ENCODE measurements at regions not wholly inside any gene's neighbourhood (a gene's known extent, or its start where the extent isn't known, plus 50 kb on each side); places are given as distances from the start of the nearest gene placed in this dataset.

DNA sequence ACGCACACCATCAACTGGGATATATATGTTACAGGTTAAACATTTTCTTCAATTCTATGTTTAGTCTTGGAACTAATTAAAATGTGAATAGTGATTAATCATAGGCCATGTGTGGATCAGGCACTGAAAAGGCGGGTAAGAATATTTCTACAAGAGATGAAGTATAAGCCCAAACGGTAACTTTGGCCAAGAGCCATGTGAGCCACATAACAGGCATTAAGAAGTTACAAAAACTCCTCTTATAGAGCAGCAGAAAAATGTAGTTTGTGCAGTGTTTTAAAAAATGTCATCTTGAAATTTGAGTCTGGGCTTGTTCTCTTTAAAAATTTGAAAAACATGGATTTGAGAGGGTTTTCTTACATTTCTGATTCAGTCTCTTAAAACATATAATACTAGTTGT is 521.8 kb upstream of the DIPK2B start:
- DNase-seq = no peak

DNA sequence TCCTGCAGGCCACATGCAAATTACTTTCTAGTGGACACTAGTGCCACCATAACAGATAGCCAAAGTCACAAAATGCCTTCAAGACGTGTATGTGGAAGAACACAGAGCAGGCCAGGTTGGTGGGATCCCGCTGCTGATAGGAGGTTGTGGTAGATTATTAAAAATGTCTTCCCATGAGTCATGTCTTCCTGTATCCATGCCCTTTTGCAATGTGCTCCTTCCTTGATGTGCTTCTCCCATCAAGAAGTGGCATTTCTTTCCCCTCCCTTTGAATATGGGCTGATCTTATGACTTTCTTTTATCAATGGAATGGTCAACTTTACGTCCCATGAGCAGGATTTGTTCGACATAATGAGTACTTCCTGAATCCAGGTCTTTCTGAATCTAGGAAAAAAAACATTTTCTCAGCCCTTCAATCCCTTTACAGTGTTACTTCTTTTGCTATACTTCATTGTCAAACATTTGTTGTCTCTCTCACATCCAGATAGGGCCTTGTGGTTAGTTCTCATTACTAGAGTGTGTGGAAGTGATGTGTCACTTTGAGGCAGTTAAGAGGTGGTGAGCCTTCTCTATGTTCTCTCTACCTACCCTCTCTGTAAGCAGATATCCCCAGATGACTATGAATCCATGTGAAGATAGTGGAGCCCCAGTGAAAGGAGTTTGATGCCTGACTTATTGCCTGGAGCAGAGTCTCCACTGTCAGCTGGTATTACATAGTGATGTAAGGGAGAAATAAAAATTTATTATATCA is 519.2 kb upstream of the DIPK2B start:
- no peak for DNase-seq

DNA sequence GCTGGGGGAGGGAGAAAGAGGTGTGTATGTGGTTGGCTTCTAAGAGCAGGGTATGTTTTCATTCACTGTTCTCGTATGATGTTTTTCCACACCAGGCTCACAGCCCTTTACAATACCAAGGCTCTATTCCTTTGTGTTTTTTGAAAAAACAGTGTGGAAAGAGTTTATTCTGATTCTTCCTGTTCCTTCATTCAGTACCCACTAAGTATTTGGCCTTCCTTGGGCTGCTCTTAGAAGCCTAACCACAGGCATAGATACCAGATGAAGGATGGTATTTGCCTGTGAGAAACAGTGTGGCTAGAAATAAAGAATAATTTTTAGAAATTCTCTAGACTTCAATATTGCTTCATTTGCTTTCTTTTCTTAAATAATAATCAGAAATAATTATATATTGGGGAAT is 518.0 kb upstream of the DIPK2B start:
- no peak for DNase-seq

DNA sequence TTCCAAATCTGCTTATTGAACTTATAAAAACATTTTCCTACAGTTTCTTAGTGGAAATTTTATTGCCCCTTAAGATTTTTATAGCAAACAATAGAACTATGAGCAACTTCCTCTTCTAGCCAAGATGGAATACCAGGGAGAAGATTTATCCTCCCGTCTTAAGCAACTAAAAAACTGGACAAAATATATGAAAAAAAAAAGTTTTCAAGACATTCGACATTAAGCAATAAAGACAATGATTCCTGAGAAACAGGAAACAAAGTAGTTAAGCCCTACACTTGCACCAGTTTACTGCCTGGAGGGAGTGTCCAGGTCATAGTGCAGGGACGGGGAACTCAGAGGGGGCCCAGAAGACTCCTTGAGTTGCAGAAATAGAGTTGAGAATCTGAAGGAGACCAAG is 516.1 kb upstream of the DIPK2B start:
- DNase-seq = no peak

DNA sequence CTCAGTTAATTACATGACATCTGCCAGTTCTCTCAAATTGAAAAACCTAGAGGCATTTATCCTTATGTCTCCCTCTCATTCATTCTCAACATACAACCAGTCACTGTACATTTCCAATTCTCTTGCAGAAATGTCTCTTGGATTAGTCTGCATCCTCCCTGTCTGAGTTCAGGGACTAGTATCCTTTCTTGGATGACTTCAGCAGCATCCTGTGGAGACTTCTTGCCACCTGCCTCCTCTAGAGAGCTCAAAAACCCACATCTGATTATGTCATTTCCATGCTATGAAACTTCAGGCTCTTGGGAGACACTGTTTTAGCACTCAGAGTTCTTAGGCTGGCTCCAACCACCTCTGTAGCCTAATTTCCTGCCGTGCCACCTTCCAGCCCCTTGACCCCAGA is 515.1 kb upstream of the DIPK2B start:
- no peak for DNase-seq

DNA sequence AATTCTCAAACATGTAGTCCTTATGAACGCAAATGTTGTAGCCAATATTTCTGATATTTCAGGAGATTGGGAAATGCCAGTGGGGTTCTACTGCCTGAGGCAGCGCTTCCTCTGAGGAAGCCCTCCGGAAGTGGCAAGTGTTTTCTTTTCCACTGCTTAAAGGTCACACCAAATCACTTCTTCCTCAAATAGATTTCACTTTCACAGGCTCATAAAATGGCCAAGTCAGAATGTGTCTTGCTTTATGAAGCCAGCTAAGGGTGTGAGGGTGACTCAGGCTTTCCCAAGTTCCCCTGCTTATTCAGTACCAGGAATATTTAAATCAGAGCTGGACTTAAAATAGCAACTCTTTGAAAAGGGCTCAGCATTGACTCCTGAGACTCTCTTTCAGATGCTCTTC is 514.2 kb upstream of the DIPK2B start:
- DNase-seq = peak; percentile 9 to 34

DNA sequence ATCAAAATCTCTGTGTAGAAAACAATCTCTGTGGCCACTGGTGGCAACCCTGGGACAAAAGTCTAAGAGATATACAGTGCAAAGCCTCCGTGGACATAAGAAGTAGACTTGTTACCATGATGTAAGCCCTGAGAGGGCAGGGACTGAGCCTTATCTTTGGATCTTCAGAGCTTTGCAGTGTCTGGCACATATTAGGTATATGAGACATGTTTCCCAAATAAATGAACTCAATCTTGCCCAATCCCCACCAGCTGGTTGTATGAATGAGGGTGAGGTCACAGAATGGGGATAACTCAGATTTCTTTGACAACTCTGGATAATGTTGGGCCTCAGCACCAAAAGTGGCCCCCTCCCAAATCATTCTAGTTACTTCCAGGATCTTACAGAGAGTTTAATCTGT is 511.4 kb upstream of the DIPK2B start:
- DNase-seq = no peak

DNA sequence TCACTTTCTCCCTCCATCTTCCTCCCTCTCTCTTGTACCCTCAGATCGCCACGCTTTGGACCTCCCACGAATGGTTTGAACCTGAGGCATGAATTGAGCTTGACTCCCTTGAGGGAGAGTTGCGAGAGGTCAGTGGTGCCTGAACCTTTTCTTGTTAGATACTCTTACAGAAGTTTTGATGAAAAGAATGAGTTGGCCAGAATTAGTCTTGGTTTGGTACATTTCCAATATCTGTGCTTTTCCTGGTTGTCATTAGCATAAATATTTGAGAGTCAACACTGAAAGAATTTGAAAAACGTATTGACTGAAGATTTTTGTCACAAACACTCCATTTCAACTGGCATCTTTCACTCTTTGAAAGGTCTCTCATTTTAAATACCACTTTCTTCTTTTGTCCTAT is 510.6 kb upstream of the DIPK2B start:
- DNase-seq = no peak

DNA sequence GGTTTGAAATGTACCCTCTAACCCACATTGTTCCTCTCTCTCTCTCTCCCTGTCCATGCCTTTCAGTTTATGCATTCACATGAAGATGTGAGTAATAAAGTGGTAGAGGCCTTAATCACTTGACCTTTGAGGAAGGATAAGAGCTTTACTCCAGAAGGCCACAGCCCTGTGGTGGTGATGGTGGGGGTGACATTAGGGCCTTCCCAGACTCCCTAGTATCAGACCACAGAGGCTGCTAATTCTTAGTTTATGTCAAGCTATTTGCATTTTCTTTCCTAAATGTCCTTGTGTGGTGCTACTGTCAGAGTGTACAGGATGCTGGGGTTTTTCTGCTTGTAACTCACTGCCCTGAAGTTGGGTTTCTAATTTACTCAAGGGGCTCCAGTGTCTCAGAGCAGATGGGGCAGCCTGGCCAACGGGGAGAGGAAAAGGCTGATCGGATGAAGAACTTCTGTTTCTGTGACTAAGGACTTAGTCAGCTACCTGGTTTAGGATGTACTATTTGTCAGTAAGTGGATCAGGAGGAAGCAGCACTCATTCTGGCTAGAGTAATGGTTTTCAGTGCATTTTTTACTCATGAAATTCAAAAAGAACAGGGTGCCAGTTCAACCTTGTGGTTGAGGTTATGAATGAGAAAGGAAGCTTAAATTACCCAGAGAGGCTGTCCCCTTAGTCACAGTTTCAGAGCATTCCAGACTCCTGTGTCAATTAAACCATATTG is 509.6 kb upstream of the DIPK2B start:
- DNase-seq = peak; percentile 54 to 65

DNA sequence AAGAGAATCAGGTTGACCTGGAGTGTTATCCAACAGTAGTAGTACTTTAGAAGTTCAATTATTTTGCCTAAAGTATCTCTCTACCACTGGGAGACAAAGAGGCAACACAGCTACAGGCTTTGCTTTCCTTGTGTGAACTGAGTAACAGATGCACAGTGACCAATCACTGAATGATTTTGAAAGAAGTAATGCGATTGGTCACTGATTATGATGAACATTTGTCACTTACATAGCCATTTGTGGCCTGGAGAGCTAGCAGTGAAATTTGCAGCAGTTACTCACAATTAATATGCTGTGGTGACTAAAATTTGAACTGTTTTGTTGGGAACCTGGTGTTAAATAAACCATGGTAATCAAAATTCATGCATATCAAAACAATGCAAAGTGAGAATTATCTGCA is 508.7 kb upstream of the DIPK2B start:
- no peak for DNase-seq

DNA sequence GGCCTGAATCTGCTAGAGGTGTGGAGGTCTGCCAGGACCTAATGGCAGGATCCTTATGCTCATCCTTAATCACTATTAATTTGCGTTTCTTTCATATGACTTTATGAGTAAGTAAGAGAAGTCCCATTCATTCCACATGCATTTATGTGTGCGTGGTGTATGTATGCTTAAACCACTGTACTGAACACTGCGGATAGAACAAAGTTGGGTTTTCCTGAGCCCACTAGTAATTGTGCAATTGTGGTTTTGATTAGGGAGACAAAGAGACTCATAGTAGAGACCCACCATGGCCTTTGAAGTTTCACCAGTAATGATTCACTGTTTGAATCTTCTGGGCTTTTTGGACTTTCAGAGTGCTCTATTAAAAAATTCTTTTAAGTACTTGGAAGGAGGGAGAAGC is 498.5 kb upstream of the DIPK2B start:
- no peak for DNase-seq

DNA sequence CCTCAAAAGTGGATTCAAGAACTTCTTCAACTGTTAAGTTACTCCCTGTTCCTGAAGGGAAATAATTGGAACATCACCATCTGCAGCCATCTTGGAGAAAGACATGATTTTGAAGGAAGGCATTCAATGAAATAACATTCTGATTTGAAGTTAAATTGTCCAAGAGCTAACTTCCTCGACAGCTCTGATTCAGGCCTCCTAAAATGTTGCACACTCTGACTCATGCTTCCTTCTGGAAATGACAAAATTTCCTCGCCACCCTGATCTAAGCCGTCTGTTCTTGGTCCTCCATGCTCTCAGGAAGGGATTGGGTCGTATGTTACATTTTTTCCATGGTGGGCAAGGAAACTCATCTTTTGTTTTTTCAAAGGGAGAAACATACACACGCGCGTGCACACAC is 496.9 kb upstream of the DIPK2B start:
- no peak for DNase-seq

DNA sequence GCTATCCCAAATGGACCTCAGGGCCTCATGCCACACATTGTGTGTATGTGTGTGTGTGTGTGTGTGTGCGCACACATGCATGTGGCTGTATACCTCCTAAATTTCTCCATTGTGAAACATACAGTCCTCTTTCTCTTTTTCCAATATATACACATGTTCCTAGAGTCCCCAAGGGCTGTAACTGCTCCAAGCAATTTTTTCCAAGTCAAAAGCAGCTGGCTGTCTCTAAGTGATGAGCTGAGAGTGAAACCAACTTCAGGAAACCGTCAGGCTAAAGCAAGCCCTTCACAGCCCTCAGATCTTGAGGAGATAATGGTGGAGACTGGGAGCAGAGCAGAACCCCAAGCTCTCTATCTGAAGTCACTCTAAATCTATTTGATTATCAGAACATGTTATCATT is 496.1 kb upstream of the DIPK2B start:
- DNase-seq = no peak

DNA sequence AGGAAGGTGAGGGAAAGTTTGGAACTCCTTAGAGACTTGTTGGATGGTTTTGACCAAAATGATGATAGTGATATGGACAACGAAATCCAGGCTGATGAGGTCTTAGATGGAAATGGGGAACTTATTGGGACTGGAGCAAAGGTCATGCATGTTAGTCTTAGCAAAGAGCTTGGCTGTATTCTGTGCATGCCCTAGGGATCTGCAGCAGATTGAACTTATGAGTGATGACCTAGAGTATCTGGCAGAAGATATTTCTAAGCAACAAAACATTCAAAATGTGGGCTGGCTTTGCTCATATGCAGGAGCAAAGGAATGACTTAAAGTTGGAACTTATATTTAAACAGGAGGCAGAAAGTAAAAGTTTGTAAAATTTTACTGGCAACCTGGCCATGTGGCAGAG is 489.3 kb upstream of the DIPK2B start:
- DNase-seq = no peak

DNA sequence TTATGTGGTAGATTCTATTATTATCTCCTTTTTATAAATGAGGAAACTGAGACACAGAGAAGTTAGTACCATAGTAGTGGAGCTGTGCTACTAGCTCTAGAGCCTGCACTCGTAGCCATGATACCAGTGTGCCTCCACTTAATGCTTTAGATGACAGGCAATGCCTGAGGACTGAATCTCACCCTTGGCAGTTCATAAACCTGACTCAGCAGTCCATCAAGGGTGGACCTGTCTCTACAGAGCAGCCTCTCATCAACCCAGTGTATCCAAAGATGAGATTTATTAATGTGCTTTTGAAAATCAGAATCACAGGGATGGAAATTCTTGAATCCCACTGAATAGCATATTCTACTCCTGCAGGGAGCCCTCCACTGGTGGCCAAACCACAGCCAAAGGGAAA is 483.2 kb upstream of the DIPK2B start:
- DNase-seq = no peak

DNA sequence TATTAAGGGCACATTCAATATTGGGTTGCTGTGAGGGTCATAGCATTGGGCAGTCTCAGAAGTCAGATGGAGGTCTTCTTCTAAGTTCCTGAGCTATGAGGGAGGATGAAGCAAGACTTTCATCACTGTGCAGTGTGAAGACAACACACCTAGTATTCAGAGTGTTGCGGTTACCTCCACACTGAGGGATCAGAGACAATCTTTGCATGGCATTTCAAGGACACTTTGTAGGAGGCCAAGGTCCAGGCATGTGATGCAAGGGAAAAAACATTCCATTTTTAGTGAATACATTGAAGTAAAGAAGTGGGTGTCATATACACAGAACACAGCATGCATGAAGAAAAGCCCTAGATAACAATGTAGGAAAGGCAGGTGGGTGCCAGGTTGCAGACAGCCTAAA is 481.2 kb upstream of the DIPK2B start:
- DNase-seq = no peak

DNA sequence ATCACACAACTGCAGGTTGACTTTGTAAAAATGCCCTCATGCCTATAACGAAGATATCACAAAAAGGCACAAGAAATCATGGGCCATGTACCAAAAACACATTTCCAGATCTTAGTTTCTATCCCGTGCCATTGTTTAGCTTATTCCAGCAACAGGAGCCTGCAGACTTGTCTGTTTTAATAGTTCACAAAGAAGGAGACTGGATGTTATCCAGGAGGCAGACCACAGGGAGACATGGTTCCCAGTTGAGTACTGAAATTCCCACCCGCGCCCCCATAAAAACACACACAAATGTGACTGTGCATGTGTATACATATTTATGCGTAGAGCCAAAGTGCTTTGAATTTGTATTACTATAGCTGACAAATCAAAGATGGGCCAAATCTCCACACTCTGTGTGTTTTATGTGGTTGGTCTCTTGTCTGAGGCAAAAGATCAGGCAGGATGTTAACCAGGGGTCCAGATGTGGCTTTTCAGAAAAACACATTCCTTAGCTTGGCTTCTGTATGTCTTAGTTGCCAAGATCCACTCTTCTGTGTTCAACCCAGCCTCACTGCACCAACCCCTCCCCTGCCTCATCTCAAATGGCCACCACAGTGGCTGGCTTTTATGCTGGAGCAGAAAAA is 469.2 kb upstream of the DIPK2B start:
- no peak for DNase-seq

DNA sequence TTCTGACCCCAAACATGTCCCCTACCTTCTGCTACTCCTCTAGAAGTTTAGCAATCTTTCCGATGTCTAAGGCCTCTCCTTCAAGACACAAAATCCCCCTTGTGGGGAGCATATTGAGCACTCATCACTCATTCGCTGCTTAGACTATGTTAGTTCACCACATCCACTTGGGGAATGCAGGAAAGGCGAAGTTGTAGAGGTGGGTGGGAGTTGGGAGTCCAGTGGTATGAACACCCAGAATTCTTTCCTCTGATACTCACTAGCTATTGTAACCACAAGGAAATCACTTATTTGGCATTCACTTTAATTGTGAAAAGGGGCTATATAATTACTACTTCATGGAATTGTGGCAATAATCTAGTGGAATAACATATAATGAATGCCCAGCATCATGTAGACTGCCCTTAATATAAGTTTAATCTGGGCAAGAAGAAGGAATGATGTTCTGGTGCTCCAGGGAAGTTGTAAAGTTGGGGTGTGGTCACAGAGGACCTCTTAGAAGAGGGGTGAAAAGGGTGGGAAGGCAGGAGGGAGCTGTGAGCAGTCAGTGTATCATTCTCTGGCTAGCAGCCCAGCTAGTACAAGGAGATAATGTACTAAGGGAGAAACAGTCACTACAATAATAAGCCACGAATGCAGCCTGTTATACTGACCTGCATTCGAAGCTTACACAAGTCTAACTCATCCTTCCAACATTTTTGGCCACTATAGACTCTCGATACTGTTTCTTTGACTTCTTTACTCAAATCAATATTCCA is 468.2 kb upstream of the DIPK2B start:
- DNase-seq = no peak

DNA sequence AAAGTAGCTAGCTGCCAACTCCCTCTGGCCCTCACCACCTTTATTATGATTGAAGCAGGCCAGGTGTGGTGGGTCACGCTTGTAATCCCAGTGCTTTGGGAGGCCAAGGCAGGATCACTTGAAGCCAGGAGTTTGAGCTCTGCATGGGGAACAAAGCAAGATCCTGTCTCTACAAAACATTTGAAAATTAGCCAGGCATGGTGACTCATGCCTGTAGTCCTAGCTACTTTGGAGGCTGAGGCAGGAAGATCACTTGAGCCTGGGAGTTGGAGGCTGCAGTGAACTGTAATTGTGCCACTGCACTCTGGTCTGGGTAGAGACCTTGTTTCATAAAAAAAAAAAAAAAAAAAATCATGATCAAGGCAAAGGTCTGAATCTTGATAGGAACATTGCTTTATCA is 467.0 kb upstream of the DIPK2B start:
- no peak for DNase-seq

DNA sequence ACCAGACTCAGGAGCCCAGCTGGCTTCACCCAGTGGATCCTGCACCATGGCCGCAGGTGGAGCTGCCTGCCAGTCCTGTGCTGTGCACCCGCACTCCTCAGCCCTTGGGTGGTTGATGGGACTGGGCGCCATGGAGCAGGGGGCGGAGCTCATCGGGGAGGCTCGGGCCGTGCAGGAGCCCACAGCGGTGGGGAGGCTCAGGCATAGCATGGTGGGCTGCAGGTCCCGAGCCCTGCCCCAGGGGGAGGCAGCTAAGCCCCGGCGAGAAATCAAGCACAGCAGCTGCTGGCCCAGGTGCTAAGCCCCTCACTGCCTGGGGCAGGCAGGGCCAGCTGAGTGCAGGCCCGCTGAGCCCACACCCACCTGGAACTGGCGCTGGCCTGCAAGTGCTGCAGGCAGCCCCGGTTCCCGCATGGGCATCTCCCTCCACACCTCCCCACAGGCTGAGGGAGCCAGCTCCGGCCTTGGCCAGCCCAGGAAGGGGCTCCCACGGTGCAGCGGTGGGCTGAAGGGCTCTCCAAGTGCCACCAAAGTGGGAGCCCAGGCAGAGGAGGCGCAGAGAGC is 464.1 kb upstream of the DIPK2B start:
- DNase-seq = no peak

DNA sequence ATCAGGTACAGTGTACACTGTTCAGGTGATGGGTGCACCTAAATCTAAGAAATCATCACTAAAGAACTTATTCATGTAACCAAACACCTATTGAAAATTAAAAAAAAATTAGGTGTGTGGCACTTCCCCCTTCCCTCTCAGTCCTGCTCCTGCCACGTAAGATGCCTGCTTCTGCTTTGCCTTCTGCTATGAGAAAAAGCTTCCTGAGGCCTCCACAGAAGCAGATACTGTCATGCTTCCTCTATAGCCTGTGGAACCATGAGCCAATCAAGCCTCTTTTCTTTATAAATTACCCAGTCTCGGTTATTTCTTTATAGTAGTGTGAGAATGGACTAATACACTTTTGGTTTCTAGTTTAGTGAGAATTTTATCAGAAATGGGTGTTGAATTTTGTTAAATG is 459.8 kb upstream of the DIPK2B start:
- no peak for DNase-seq

DNA sequence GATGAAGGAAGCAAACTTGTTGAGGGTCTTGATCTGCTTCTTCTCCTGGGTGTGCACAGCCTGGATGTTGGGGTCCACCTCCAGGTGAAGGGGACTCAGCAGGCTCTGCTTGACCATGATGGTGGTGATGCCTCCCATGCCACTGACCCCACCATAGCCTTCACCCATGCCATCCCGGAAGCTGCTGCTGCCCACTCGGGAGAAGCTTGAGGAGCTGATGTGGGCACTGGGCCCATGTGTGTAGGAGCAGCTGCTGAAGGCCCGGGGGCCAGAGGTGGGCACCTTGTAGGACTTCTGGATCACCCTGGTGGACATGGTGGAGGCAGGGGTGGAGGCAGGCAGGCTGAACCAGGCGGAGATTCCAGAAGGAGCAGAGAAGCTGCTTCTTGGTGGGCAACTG is 432.7 kb upstream of the DIPK2B start:
- DNase-seq = no peak

DNA sequence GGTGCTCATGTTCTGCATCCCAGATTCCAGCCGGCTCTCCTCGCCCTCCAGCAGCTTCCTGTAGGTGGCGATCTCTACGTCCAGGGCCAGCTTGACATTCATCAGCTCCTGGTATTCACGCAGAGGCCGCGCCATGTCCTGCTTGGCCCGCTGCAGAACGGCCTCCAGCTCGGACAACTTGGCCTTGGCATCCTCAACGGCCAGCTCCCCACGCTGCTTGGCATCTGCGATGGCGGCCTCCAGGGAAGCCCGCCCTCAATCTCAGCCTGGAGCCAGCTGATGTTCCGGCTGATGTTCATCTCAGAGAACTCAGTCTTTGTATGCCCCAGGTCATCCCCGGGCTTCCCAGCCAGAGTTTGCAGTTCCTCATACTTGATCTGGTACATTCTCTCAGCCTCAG is 431.8 kb upstream of the DIPK2B start:
- DNase-seq = no peak

All from activated CD4-positive, alpha-beta T cell treated with anti-CD3 and anti-CD28 coated beads, Interleukin-2, amount 50 U/mL, for 48 hours (primary cell).